GM19023 (cell line): ENCODE measurements at regions not wholly inside any gene's neighbourhood (a gene's known extent, or its start where the extent isn't known, plus 50 kb on each side); places are given as distances from the start of the nearest gene placed in this dataset.
"Not testable (repeated sequence)": the region's sequence is repeated elsewhere in the genome, so short reads cannot be mapped to it uniquely, and the experiment has no call there.

Experiments
- ATAC-seq: cut with Tn5 transposase; IDR thresholded peaks from one replicate; pipeline ENCODE4 v1.9.1; 2021; ENCODE audit warnings: mild to moderate bottlenecking, moderate library complexity; ENCODE audit not compliant: unreplicated experiment

DNA sequence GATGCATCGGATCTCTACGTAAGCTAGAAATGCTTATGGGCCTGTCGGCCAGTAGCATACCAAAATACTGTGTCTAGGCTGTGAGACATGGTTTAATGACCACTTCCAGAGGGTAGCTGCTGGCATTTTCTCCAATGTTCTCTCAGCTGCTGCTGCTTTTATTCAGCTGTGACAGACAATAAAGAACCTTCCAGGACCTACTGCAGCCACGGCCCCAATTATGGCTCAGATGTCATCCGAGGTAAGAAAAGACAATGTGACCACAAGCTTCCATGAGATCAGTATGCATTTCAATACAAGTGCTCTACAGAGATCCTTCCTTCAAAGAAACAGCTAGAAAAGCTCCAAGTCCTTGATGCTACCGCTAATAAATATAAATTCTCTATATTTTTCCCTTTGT lies 256.2 kb downstream of the SDHAF3 start:
- ATAC-seq: no peak

DNA sequence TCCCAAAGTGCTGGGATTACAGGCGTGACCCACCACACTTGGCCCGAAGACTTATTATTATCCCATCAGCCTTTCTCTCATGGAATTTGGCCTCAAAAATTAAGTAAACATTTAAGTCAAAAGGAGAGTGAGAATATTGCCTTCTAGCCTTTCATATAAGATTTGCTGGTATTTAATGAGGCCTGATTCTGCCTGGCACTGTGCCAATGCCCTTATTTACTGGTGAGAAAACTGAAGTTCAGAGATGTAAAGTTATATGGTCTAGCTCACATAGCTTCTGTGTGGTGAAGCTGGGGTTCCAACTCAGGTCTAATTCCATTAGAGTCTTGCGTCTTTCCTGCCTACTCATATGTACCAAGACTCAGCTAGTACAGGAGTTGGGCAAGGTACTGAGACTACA lies 260.2 kb downstream of the SDHAF3 start:
- no peak for ATAC-seq

DNA sequence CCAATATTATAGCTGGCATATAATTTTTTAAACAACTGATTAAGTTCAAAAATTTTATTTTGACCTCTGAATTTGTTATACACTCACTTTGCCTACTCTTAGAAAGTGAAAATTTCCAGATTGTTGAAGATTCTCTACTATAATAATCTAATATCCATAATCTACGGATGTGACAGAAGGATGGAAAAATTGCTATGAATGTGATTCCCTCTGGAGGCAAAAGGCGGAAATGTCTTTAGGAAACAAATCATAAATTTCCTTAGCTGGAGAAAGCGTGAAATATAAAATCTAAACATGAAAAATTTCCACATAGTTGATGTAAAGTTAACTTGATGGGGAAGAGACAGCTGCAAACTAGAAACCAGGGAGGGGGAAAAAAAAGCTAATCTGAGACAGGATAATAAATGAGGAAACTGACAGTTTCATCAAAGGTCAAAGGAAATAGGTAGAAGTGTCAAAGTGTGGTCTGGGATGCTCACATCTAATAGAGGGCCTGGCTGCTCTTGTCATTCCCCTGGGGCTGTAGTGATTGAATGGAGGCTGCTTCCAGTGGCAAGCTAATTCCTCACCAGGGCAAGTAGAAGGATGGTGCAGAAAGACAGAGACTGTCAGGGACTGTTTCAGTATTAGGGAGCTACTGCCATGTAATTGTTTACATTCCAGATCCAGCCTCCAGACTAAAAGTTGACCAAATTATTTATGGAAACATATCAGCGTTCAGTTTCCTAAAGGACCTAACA lies 264.5 kb downstream of the SDHAF3 start:
- ATAC-seq: no peak

DNA sequence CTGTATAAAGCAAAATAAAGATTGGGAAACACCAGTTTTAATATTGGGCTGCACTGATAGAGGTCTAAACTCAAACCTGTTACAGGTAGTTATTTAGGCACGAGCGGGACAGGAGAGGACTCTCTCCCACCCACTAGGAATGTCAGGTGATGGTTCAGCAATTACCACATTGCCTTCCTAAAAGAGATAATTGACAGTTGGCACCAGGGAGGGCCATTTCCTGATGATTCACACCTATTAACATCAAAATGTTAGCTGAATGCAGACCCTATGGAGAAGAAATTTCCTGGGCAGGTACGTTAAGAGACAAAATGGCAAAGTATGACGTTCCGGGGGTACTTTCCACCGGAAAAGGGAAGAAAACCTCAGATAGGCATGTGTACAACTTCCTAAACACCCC lies 272.6 kb downstream of the SDHAF3 start:
- ATAC-seq: no peak

DNA sequence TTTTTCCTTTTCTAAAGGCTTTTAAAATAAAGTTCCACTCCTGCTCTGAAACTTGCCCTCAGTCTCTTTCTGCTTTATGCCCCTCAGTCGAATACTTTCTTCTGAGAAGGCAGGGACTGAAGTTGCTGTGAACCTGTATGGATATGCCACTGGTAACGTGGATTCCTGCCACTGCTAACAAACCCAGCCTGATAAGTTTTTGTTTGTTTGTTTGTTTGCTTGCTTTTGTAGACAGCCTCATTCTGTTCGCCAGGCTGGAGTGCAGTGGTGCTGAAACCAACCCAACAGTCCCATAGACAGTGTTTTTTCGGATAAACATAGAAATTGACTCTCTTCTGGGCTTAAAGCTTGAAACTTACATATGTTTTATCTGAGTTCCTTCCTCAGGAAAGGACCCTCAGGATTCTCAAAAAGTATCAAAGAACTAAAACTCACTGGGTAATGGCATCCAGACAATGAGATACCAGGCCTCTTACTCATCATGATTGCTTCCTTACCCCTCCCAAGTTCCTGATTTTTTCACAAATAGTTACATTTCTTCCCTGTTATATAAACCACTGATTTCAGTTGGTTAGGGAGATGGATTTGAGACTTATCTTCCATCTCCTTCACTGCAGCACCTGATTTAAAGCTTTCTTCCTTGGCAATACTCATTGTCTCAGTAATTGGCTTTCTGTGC lies 273.6 kb downstream of the SDHAF3 start:
- ATAC-seq: no peak

DNA sequence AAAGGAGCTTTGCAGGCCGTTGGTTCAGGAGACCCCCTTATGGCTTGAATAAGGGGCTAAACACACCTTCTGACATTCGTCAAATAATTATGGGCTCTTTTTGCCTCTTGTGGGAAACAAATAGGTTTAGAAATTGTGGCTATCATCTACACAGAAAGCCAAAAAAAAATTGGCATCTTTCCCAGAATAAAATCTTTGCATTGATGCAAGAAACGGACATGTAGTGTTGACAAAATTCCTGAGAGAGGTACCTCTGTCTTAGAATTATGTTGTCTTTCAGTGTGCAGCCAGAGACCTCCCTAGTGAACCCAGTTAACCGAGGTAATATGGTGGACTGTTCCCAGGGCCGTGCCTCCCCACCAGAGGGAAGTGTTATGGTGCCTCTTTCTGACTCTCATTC lies 283.9 kb downstream of the SDHAF3 start:
- no peak for ATAC-seq

DNA sequence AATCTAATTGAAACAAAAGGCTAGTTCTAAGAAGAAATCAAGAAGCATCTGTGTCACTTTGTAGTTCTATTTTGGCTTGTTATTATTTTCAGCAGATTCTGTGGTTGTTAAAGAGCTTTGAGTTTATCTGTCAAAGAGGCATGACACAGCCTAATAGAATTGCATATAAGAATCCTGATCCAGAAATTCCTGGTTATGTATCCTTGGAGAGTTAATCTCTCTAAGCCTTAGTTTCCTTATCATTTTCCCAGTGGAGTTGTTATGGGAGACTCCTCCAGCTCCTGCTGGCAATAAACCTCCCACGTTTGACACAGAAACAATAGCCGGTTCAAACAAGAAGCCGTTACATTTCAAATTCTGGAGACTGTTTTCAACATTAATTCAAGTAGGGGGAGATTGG lies 288.3 kb downstream of the SDHAF3 start:
- ATAC-seq: no peak

DNA sequence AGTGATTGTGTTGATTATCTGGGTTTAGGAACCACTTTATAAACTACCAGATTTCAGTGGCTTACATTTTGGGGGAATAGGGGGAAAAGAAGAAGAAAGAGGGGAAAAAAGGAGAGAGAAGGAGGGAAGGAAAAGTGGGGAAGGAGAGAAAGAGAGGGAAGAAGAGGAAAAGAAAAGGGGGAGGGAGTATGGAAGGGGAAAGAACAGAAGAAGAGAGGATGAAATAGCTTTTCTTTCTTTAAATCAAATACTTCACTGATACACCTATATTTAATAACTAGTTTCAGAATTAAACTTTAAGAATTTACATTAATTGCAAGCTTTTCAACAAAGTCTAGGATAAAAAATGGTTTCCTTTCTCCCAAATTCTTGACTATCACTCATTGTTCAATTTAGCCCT lies 289.6 kb downstream of the SDHAF3 start:
- ATAC-seq: no peak

DNA sequence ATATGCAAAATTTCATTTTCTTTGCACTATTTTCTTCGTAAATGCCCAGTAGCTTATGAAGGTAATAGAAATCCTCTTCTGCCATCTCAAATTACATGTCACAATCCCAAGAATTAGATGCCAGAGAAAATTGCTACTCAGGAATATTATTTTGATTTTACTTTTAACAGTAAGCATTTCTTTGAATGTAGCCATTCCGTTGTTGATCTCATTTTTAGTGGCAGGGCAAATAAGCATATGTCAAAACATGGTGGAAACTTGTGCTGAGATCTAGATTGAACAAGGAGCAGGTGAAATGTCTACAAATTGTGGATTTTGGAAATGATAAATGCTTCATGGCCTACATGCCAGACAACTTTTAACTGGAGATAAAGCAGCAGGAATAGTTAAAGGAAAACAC lies 291.8 kb downstream of the SDHAF3 start:
- no peak for ATAC-seq

DNA sequence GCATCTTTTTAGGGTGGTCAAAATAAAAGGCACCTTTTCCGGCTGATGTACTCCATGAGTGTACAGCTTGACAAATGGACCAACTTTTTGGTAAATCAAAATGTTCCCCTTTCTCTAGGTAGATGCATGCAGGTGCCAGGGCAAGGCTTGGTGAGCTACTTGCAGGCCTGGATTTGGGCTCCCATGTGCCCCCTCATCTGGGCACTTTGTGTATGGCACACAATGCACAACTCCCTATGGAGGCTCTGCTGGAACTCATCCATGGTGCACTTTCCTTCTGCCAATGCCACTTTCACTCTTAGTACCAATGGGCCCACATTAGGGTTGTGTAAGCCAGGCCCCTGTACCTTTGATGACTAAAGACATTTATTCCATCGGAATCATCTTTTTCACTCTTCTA lies 300.8 kb downstream of the SDHAF3 start:
- no peak for ATAC-seq

DNA sequence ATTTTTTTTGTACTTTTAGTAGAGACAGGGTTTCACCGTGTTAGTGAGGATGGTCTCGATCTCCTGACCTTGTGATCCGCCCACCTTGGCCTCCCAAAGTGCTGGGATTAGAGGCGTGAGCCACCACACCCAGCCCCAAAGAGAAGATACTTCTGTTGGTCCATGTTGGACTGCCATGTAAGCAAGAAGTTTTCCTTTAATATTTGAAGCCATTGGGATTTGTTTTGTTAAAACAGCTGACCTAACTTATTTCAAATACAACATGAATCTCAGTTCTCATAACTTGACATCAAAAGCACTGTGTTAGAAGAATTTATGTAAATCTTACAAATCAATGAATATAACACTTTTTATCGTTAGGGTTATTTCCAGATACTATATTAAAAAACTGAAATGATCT lies 302.4 kb downstream of the SDHAF3 start:
- ATAC-seq: no peak

DNA sequence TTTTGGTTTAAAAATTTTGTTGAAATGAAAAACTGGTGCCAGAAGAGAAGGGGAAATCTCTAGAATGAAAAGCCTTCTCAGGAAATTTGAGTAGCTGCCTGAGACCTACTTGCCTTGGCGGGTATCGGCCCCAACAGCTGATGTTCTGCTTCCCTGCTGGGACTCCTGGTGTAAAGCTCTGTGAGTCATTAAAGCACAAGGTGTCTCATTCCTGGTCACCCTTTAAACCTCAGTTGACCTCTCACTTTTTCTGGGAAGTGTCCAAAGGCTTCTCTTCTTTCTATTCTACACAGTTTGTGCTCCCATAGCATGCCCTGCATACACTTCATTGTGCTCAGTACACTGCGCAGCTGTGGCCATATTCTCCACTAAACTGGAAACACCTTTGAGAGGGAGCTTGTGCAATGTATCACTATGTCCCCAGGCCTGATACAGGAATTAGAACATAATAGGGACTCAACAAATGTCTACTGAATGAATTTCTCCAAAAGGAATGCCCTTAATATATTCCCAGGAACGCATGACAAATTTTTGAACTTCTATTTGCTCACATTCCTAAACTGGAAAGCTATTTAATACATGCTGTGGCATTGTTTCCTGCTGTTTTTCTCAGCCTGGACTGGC lies 303.9 kb downstream of the SDHAF3 start:
- no peak for ATAC-seq

DNA sequence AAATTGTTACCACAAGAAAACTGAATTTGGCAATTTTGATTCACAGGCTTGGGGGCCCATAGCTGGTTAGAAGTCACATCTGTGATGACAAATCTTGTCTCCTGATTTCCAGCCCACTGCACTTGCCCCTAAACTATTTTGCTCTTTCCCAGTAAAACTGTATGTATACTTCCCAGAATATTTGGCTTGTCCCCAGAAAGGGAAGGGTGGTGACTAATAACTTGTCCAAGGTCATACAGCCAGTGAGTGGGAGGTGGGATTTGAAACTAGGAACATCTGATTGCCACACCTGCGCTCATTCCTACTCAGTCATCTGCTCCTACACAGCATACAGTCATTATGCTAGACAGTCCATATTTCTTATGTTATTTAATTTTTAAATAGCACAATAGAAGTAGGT lies 304.5 kb downstream of the SDHAF3 start:
- no peak for ATAC-seq

DNA sequence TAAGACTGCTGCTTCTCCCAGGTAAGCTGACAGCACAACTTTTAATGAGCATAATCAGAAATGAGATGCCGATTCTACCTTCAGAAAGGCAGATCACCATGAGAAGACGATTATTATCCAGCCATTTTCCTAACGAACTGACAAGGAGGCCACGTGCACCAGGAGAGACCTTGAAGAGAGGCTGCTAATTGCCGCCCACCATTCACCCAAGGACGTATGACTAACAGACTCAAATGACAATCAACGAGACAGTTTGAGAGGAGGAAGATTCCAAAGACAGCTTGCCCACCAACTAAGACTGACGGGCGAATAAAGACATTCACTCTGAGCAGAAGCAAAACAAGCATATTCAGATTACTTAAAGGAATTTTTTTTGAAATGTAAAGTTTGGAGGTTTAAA lies 301.9 kb upstream of the TAC1 start:
- no peak for ATAC-seq

DNA sequence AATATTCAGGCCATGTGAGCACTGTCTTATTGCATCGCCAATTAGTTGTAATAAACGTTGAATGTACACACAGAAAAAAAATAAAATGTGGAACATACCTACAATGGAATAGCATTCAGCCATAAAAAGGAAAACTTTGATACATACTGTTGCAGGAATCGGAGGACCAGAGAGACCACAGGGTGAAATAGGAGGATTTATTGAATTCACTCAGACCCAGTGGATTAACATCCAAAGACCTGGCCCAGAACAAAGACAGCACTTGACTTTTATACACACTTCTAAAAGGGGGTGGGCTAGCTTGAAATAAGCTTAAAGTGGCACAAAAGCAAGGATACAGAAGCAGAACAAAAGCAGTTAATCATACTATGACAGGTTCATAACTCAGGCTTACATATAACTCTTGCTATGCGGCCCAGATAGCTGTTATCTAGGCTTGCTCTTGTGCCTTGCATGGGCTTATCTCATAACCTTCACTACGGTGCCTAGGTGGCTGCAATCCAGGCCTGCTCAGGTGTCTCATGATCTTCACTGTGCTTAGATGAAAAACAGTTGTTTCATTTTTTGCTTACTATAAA lies 292.2 kb upstream of the TAC1 start:
- ATAC-seq: no peak

DNA sequence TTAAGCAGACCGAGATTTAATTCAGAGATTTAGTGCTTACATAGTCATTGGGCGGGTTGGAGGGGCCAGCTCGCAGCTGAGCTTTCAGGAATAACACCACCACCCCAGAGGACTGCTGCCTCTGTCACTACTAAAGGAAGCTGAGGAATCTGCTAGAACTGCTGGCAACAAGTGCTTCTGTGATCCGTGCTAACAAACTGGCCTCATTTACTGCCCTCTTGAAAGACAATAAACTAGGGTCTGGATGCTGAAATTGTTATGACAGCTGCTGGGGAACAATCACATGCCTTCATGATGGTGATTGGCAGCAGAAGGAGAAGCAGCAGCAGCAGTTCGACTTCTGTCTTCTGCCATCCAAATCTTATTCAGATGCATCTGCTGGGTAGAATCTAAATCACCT lies 285.5 kb upstream of the TAC1 start:
- no peak for ATAC-seq

DNA sequence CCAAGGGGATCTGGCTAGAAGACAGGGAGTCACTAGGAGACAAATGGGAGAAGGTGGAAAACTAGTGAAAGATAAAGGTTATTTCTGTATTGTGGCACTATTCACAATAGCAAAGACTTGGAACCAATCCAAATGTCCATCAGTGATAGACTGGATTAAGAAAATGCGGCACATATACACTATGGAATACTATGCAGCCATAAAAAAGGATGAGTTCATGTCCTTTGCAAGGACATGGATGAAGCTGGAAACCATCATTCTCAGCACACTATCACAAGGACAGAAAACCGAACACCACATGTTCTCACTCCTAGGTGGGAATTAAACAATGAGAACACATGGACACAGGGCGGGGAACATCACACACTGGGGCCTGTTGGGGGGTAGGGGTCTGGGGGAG lies 282.4 kb upstream of the TAC1 start:
- ATAC-seq: not testable (repeated sequence)

DNA sequence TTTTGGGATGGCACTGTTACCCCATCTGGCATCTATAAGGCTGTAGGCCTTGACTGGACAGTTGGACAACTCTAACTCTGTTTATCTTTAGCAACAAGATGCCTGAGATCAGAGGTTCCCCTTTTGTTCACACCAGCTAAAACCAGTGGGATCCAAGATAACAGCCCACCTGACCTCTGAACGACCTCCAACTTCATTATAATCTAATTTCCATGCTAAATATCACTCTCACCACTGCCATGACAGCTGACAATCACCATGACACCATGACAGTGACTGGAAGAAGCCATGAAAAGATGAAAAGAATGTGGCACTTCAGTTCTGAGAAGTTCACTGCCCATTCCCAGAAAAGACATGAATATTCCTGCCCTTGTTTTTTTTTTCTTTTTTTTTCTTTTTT lies 281.4 kb upstream of the TAC1 start:
- no peak for ATAC-seq

DNA sequence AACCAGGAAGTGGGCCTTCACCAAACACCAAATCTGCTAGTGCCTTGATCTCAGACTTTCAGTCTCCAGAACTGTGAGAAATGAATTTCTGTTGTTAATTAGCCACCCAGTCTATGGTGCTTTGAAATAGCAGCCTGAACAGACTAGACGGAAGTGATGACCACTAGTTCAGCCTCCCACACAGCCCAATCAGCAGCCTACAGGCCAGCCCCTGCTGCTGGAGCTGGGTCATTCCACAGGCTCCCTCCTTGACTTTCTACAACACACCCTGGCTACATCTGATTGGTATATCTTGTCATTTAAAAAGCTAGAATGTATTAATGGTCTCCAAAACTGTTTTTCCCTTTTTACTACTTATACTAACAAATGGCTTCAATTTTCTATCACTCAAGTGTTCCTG lies 277.2 kb upstream of the TAC1 start:
- no peak for ATAC-seq

DNA sequence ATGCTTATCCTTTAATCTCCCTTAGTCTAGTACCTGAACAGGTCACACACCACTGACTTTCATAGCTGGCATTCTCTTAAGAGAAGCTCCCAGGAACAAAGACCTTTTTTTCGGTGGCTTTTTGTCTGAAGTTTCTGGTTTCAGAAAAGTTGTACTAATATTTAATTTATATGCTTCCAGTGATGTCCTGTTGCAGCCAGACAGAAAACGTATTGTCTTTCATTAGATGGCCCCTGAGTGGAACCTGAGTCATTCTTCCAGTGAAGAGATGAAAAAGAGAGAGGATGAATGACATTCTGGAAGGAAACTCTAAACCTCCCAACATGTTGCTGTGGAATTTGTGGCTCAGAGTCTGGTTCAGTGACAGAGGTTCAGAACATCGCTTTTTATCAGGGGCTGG lies 274.8 kb upstream of the TAC1 start:
- no peak for ATAC-seq

DNA sequence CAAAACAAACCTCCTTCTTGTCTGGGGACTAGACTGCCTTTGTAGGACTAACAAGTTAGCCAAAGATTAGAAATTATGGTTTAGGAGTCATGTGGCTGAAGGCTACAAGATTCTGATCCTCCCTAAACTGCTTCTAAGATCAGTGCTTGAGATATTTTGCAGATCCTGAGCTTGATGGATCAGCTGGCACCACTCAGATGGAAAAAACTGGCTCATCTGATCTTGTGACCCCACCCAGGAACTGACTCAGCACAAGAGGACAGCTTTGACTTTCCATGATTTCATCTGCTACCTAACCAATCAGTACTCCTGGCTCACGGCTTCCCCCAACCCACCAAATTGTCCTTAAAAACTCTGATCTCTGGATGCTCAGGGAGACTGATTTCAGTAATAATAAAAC lies 271.5 kb upstream of the TAC1 start:
- ATAC-seq: no peak

DNA sequence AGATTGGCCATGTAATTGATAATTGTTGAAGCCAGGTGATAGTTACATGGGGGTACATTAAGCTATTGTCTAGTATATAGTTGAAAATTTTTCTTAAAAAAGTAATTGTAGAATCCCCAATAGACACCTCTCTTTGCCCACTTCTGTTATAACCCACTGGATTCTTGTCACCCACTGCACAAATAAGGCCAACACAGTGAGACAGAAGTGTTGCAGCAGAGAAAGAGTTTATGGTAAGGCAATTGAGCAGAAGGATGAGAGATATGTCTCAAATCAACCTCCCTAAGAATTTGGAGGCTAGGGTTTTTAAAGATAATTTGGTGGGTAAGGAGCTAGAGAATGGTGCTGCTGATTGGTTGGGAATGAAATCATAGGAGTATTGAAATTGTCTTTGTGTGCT lies 270.3 kb upstream of the TAC1 start:
- no peak for ATAC-seq
